Muscle of arm (tissue), 1 donor: ENCODE measurements at regions not wholly inside any gene's neighbourhood (a gene's known extent, or its start where the extent isn't known, plus 50 kb on each side); places are given as distances from the start of the nearest gene placed in this dataset.
A peak's percentile ranks its signal among the peaks of the same experiment; 100 is the strongest.

ENCODE experiments used
- DNase-seq: peaks from one replicate; pipeline ENCODE4 v3.0.0-alpha.2; 2013

GRCh38 chrX:20620306-20620705, 353.6 kb upstream of the RPS6KA3 start:
- no peak for DNase-seq

- DNase-seq = no peak
Measured at GRCh38 chrX:20609916-20610415, 343.3 kb upstream of the RPS6KA3 start.

GRCh38 chrX:20606831-20607230, 340.1 kb upstream of the RPS6KA3 start:
- no peak for DNase-seq

- no peak for DNase-seq
Measured at GRCh38 chrX:20596856-20597255, 330.1 kb upstream of the RPS6KA3 start.

GRCh38 chrX:20595928-20596575, 329.3 kb upstream of the RPS6KA3 start:
- no peak for DNase-seq

- no peak for DNase-seq
Measured at GRCh38 chrX:20594985-20595384, 328.3 kb upstream of the RPS6KA3 start.

GRCh38 chrX:20593836-20594235, 327.1 kb upstream of the RPS6KA3 start:
- no peak for DNase-seq

- no peak for DNase-seq
Measured at GRCh38 chrX:20593402-20593801, 326.7 kb upstream of the RPS6KA3 start.

GRCh38 chrX:20591246-20591645, 324.5 kb upstream of the RPS6KA3 start:
- no peak for DNase-seq

- no peak for DNase-seq
Measured at GRCh38 chrX:20585782-20586181, 319.1 kb upstream of the RPS6KA3 start.

- DNase-seq = no peak
Measured at GRCh38 chrX:20571611-20572010, 304.9 kb upstream of the RPS6KA3 start.

GRCh38 chrX:20567108-20567507, 300.4 kb upstream of the RPS6KA3 start:
- no peak for DNase-seq

GRCh38 chrX:20547611-20548051, 280.9 kb upstream of the RPS6KA3 start:
- DNase-seq = peak; percentile 30

GRCh38 chrX:20545538-20545937, 278.8 kb upstream of the RPS6KA3 start:
- DNase-seq = no peak

- no peak for DNase-seq
Measured at GRCh38 chrX:20542072-20542471, 275.4 kb upstream of the RPS6KA3 start.

GRCh38 chrX:20538974-20539373, 272.3 kb upstream of the RPS6KA3 start:
- no peak for DNase-seq

GRCh38 chrX:20531667-20532066, 265.0 kb upstream of the RPS6KA3 start:
- DNase-seq = no peak

GRCh38 chrX:20530406-20530921, 263.8 kb upstream of the RPS6KA3 start:
- DNase-seq = peak; percentile 72

GRCh38 chrX:20529711-20530110, 263.0 kb upstream of the RPS6KA3 start:
- DNase-seq = no peak

- DNase-seq = no peak
Measured at GRCh38 chrX:20529301-20529700, 262.6 kb upstream of the RPS6KA3 start.

GRCh38 chrX:20527558-20528011, 260.9 kb upstream of the RPS6KA3 start:
- DNase-seq = peak; percentile 16

GRCh38 chrX:20527041-20527440, 260.3 kb upstream of the RPS6KA3 start:
- no peak for DNase-seq

GRCh38 chrX:20523626-20524312, 257.1 kb upstream of the RPS6KA3 start:
- DNase-seq = no peak
